ENCODE measurements at regions not wholly inside any gene's neighbourhood (a gene's known extent, or its start where the extent isn't known, plus 50 kb on each side); places are given as distances from the start of the nearest gene placed in this dataset.

DNA sequence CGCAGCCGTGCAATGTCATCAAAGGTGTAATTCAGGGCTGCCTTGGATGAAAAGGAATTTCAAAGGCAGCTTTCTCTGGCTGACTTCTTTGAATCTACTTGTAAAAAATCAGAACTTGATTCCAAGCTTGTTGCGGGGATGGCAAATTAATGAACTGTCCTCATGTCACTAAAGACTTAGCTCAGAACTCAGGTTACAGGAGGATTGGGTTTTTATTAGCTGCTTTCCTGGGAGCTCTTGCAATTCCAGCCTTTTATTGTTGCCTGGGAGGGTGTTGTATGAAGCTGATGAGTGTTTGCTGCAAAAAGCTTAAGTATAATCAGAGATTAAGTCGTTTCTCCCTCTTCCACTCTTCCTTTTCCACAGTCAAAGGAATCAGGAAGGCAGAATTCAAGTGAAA lies 113.0 kb upstream of the CDH4 start:
- DNase-seq, result no peak

DNA sequence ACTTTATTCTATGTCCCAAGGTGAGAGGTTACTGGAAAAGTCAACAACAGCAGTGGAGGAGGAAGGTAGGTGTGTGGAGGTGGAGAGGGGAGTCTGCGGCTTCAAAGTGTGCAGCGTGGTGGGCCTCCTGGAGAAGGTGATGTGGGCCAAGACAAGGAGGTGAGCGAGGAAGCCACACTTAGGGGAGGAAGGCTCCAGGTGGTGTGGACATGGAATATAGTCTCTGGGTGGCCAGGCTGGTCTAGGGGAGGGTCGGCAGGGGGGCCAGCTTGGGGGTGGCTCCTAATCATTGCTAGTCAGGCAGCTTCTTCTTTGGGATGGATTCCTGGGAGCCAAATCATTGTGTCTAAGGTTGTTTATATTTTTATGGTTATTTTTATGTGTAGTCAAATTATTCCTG lies 111.5 kb upstream of the CDH4 start:
- DNase-seq, result no peak

DNA sequence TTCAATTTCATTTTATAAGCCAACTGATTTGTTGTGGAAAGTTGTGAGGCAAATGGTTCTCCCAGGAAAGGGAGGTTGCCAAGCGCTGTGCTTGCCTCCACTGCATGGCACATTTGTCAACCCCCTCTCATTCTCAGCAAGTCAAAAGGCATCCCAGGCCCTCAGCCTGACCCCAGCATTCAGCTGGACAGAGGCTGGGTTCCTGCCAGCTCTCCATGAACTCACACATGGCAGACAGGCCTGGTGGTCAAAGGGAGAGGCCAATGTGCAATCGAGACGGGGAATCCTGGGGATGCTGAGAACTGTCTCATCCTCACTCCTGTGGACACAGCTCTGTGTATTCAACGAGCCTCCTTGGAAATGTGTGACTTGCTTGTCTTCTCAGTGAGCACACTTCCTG lies 106.0 kb upstream of the CDH4 start:
- no peak for DNase-seq

DNA sequence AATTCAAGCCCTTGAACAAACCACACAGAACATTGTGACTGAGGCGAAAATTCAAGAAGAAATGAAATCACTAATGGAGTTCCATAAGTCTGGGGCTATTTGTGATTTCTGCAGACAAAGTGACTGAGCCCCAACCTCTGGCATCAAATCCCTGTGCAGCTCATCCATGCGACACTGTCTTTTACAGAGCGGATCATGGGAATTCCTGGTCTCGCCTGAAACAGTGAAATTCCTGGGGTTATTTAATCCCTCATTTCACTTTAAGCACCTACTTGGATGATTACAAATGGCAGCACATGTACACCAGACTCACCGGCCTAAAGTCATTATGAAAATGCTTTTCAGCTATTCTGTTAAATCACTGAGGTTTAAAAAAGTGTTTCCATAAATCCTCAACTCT lies 102.4 kb upstream of the CDH4 start:
- DNase-seq, result no peak

DNA sequence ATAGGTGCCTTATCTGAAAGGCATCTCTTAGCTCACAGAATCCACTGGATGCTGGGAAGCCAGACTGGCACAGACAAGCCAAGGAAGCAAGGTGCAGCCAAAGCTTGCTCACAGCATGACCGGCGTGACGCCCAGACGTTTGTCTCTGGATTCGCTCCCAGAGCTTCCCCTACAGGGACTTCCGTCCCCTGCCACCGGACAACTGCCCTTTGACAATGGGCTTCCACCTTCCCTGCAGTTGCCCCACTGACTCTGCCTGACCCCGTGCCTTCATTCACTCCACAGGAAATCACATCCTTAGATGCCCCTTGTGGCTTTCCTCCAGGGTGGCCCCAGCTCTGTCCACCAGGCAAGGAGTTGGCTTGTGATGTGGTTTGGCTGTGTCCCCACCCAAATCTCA lies 94.8 kb upstream of the CDH4 start:
- no peak for DNase-seq

DNA sequence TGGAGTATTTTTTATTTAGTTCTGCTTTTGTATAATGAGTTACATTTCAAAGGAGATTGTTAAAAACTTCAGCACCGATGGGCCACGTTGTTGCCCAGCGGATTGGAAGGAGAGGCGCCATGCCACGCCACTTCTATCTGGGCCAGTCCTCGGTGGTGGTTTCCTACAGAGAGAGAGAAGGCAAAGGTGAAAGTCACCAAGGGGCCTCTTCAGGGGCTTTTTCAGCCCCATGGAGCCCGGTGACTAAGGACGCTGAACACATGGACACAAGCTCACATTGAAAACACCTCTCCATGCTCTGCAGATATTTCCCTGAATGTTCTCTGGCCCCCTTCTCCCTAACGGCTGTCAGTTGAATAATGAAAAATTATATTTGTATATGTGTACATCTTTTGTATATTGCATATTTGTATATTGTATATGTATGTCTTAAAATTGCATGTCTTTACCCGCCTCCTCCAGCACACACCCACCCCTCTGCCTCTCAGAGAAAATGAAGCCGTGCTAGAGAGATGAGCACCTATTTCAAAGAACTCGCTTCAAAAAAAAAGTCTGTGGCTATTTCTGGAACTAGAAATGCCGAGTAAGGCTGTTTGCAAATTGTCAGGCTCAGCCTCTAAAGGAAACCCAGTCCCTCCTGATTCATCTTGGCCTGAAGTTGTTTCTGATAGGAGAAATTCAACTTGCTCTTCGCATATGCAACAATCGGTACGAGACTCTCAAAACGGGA lies 91.9 kb upstream of the CDH4 start:
- DNase-seq, result no peak

DNA sequence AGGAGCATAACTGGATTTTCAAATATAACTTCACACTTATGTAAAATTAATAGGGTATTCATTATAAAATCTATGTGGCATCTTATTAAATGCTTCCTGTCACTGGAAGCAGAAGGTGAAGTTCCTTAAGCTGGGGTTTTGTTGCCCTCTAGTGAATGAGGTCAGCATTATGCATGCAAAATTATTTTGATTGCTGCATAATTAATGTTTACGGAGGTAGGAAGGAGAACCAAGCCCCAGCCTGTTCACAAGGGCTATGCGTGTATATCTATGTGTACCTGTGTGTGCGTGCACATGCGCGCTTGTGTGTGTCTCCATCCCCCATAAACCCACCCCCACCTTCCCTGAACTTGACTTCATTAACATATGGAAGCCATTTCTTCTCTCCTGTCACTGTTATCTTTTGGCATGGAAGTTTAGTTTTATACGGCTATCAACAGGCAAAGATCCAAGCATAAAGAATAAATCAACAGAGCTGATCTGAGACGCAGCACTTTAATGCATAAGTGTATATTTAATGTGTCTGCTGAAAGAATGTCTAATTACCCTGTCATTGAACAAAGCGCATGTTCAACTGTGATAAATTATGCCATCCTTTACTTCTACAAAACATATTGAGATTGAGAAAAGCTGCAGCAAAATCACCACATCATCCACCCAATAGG lies 90.2 kb upstream of the CDH4 start:
- DNase-seq, result no peak

DNA sequence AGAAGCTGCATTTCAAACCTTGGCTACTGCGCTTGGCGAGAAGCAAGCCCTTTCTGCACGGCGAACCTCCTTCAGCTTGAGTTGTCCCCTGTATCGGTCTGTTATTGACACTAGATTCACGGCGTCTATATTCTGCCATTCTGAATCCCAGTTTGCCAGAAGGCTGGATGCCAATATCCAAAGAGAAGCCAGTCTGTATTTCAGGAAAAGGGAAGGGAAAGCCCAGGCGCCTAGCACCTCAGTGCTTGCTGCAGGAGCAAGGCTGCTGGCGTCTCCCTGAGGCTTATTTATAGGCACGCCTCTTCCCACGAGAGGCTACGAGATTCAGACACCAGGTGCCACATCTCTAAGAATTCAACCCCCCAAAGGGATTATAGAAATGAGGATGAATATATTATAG lies 89.6 kb upstream of the CDH4 start:
- DNase-seq, result no peak

DNA sequence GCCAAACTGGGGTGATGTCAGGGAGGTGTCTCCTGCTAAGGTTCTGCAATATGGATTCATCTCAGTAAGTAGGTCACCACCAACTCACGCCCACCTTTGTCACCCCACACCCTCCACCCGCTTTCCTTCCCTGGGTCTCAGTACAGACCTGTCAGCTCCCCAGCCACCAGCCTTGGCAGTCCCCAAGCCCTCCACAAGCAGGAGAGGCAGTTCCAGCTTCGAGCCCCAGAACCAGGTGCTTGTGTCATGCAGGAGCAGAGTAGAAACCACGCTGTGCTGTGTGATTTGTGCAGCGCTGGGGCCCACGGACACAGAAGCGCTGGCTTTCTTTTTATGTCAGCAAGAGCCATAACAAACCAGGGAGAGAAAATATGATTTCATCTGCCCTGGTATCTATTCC lies 89.0 kb upstream of the CDH4 start:
- DNase-seq, result no peak

DNA sequence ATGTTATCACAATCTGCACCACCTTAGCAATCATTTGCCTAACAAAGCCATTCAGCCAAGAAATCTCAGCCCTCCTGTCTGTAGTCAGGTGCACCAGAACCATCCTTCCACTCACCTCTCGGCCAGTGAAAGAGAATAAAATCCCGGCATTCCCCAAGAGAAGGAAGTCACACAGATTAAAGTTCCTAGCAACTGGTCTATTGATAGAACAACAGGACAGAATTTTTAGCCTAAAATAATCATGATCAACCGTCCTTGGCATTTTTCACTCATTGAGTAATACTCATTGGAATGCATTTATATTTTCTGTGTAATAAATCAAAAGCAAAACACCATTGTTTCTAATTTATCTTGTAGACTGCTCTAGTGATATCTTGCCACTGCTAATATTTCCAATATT lies 85.7 kb upstream of the CDH4 start:
- DNase-seq, result no peak

DNA sequence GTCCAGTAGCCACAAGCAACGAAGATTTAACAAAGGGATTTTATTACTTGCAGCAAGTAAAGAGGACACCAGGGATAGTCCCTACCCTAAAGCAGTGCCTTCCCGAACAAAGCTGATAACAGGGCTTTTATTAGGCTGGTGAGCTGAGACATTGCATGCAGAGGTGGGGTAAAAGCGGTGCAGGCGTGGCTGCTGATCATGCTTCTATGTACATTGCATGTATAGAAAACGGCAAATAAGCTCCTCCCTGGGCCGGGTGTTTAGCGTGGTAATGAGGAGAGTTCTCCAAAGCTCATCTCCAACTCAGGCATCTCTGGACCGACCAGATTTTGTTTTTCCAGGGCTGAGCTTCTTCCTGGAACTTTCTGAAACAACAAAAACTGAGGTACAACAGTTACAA lies 83.5 kb upstream of the CDH4 start:
- DNase-seq, result no peak

DNA sequence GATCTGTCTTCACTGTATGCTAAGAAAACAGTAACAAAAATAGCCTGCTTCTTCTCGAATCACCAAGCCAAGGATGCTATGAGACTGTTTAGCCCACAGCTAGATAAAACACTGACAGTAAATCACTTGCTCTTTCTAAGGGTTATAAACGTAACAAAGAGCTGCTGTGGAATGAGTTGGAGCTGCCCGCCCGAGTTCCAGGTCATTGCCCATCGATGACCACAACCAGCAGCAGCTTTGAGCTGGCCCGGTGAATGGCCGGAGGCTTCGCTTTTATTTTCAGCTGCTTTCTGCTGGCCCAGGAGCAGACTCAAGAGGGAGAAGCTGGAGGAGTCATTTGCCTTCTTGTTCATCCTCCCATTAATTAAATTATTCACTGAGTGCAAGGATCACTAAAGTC lies 82.2 kb upstream of the CDH4 start:
- DNase-seq, result no peak

DNA sequence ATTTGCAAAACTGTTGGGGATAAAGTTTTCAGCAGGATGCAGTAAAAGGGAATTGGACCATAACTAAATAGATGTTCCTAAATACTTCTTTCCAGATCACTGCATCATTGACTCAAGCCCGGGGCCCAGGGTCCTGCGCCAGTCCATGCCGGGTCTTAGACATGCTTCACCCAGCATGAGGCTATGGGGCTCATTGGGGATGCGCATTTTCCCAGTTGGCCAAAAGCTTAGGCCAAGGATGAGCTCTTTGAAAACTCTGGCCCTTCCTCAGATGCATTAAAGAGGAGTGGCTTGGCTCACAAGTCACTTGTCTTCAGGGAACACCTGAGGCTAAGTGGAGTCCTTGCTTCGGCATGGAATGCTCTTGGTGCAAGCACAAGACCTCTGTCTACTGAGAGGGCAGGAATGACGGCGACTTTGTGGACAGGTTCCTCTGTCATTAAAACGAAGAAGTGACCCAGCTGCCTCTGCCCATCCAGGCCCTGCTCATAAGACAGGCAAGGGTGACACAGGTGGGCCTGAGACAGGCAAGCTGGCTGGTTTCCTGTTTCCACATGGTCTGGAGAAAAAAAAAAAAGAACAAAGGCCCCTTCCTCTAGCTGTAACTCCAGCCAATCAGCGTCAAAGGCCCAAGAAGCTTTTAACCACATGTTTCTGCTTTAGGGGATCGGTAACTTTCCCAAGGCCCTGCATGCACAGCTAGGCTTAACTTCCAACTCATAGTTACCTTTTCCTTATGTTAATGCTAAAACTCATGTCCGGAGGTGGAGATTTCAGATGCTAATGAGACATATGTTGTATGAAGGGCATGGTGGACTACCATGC lies 81.4 kb upstream of the CDH4 start:
- DNase-seq, result no peak

DNA sequence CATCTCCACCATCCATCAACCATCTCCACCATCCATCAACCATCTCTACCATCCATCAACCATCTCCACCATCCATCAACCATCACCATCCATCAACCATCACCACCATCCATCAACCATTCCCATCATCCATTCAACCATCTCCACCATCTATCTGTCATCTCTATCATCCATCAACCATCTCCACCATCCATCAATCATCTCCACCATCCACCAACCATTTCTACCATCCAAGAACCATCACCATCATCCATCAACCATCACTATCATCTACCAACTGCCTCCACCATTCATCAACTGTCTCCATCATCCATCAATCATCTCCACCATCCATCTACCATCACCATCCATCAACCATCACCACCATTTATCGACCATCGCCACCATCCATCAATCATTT lies 78.8 kb upstream of the CDH4 start:
- no peak for DNase-seq

DNA sequence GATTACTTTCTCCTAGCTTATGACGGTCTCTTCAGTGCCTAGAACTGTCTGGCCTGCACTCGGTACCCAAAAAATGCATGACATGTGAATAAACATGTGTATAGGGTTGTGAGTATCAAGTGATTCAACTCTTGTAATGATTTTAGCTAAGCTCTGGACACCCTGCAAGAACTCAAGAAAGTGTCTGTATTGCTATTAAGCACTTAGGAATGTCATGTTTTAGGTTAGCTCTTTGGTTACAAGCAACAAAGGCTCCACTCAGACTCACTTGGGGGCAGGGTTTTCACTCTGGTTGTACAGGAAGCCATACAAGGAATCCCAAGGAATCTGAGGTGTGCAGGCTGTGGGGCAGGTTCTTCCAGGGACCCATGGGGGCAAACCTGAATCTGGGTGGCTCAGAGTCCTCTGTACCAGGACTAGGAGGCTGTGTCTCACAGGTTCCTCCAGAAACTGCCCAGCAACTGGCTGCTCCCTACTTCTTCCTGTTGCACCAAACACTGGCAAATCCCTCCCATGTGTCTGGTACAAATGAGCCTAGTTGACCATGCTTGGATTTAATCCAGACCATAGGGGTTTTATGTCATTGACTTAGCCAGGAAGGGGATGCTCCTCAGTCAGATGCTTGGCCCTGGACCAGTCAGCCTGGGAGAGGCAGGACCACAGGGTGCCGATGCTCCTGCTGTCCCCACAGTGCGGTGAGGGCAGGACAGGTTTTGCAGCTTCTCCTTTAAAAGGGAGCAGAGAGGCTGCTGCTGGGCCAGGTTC lies 77.9 kb upstream of the CDH4 start:
- no peak for DNase-seq

DNA sequence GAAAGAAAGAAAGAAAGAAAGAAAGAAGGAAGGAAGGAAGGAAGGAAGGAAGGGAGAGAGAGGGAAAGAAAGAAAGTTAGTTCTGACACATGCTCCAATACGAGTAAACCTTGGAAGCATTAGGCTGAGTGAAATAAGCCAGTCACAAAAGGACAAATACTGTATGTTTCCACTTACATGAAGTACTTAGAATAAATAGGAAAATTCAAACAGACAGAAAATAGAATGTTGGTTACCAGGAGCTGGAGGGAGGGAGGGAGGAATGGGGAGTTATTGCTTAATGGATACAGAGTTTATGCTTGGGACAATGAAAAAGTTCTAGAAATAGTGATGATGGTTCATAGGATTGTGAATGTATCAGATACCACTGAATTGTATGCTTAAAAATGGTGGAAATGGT lies 75.2 kb upstream of the CDH4 start:
- DNase-seq, result no peak

DNA sequence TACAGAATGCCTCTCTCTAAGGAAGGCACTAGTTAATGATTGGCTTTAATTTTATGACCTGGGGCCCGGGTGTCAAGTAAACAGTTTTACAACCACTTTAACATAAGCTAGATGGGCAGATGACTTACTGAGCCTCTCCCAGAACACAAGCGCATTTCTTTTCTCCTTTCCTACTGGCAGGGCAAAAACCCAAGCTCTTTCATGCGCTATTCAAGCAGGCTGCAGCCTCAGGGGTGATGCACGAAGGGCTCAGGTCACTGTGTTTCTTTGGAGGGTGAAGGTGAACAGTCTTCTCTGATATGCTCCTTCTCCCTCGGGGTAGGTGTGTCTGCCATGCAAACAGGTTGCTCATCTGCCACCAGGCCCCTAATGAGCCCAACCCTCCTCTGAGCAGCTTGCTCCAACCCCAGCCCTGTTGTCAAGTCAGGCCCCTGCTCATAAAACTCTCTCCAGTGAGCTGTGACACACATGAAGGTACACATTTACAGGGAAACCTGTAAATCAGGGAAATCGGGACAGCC lies 73.5 kb upstream of the CDH4 start:
- DNase-seq, result no peak

DNA sequence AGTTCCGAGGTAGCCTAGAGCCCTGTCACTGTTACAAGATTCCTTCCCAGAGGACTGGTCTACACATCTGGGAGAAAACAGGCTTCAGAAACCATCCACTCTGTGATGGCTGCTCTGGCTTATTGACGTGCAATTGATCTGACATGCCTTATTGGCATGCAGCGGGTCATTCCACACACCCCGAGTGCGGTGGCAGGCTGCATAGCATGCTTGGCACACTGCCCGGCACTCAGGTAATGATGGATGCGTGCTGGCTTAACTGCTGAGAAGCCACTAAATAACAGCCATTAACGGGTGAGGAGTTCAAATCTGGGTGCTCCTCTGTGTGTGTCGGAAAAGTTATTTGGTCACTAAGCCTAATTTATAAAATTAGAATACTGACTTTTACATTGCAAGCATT lies 67.9 kb upstream of the CDH4 start:
- DNase-seq, result no peak

DNA sequence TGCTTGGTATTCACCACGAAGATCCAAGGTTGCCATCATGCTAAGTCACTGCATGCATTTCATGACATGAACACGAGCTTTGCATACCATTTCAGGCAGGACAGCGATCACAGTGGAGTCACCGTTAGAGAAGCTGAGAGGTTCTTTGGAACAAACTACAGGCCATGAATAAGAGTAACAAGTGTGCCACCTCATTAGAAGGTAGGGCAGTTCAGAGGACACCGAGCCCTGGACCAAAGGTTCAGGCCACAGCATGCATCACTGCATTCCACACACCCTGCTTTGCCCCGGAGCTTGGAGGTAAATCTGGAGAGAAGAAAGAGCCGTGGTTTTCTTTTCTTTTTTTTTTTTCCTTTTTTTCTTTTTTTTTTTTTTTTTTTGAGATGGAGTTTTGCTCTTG lies 66.9 kb upstream of the CDH4 start:
- no peak for DNase-seq

DNA sequence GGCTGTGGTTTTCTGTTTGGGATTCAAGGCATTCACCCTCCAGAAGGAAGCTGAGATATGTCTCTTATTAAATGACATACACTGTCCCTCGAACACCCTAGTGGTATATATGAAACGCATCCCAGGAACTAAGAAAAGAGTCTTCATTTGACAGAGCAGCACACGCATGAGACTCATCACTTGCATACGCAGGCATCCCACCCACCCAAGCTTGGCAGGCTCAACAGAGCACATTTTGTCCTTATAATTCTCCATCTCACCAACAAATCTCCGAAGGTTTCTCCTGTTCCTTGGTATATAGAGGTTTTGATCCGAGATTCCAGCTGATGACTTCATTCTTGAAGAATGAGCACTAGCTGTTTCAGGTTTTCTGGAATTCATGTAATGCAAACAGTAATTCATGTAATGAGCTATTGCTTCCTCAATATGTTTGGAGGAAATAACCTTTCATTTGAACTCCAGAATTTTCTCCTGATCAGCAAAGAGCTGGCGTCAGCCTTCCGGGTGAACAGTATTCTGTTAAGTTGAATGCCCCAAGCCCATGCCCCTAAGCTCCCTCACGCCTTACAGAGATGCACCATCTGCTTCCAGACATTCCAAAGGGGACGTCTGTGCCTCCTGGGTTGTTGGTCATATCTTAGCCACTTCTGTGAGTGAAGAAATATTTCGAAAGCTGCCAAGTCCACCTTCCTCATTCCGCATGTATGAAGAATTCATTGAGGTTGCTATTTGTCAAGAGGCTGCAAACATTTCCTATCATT lies 66.0 kb upstream of the CDH4 start:
- no peak for DNase-seq

DNA sequence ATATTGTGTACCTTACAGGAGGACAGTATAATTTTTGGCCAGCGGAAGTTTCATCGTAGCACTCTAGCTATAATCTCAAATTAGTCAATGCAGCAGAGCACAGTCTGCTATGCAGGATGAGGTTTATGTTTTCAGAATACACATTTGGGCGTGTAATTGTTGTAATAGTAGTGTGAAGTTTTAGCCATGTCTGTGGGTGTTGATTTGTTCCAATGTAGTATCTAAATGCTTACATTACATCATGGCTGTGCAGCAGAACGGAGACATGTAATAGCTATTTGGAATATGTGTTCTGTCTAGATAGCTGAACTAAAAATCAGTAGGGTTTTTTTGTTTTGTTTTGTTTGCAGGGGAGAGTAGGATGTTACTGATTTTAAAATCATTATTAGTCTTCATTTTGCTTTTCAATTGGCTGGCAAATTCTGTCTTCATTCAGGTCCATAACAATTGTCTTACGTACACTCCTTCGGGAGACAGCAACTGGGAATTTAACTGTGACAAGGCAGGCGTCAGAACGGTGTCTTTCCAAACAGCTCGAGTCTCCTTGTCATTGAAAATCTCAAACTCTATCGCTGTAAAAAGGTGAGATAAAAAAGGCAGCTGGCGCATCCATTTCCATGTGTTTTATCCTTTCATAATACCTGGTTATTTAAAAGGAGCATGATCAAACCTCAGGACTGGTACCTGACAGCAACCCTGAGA lies 65.1 kb upstream of the CDH4 start:
- DNase-seq, result no peak

DNA sequence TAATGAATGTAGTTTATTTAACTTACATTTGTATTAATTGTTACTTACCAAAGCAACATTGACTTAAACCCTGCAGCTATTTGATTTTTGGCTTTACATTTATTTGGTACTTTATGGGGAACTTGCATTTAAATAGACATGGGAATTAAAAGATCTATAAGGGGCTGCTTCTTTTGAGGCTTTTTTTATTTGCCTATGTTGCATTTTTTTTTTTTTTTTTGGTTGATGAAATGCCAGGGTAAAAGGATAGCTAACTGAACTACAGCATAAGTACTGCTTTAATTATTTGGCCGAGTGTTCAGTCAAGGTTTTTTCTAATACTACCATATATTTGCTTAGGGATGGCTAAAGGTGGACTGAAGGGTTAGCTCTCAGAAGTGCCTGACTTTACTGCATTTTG lies 62.5 kb upstream of the CDH4 start:
- DNase-seq, result no peak

All from CD4-positive, alpha-beta T cell treated with Interleukin-17A for 4 hours (primary cell).